ENCODE measurements at regions not wholly inside any gene's neighbourhood (a gene's known extent, or its start where the extent isn't known, plus 50 kb on each side); places are given as distances from the start of the nearest gene placed in this dataset.

DNA sequence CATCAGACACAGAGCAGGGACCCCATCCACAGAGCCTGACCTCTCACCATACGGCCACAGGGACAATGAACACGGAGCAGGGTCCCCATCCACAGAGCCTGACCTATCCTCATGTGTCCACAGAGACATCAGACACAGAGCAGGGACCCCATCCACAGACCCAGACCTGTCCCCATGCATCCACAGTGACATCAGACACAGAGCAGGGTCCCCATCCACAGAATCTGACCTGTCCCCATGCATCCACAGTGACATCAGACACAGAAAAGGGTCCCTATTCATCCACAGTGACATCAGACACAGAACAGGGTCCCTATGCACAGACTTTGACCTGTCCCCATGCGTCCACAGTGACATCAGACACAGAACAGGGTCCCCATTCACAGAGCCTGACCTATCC, 325.1 kb upstream of the RAB6C start:
- H3K36me3 ChIP-seq (ENCODE audit: insufficient read depth, low read depth, low read length) = no peaks in the 10 kb centered on the region
- H3K9ac ChIP-seq (ENCODE audit: low read depth, low read length) = no peak overlapping the region
- H3K9me3 ChIP-seq (ENCODE audit: insufficient read depth, low read depth, low read length) = 0 out of 2 replicates have a peak, but pooled peaks cover 3% of the 10 kb centered on the region
- H3K27ac ChIP-seq (ENCODE audit: low read length) = no peak overlapping the region
- H3K4me1 ChIP-seq (ENCODE audit: insufficient read depth, low read length) = peaks cover 3% of the 10 kb centered on the region; the same call in 1 of the 2 replicates
- no peaks in the 10 kb centered on the region for H3K27me3 ChIP-seq (ENCODE audit: insufficient read depth, low read length)
- no peak overlapping the region for H3K4me3 ChIP-seq (ENCODE audit: low read length)

DNA sequence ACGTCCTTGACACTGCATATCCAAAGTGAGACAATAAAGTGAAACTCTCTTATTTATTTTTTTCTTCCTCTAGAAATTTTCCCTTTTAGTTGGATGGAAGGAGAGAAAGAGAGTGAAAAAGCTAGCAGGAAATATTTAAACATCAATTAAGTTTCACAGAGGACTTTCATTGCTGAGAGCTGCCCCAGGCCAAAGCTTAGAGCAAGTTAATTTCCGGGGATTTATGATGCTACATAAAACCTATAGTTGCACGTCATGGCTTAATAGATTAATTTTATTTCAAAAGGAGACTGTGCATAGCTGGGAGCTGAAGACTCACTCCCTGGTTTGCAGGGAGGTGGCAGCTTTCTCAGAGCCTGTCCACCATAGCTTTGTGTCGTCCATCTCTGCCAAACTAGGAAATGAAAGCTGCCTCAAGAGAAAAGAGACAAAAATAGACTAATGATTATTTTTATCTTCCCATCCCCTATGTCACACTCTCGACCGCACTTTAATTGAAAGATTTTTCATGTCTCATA, 323.3 kb upstream of the RAB6C start:
- Histone ChIP-seq H3K27me3 (ENCODE audit: insufficient read depth, low read length) (no peaks in the 10 kb centered on the region), H3K4me3 (ENCODE audit: low read length) (no peak overlapping the region), H3K9me3 (ENCODE audit: insufficient read depth, low read depth, low read length) (0 out of 2 replicates have a peak, but pooled peaks cover 3% of the 10 kb centered on the region), H3K4me1 (ENCODE audit: insufficient read depth, low read length) (peaks cover 3% of the 10 kb centered on the region; the same call in 1 of the 2 replicates), H3K9ac (ENCODE audit: low read depth, low read length) (no peak overlapping the region), H3K36me3 (ENCODE audit: insufficient read depth, low read depth, low read length) (no peaks in the 10 kb centered on the region), H3K27ac (ENCODE audit: low read length) (no peak overlapping the region)

DNA sequence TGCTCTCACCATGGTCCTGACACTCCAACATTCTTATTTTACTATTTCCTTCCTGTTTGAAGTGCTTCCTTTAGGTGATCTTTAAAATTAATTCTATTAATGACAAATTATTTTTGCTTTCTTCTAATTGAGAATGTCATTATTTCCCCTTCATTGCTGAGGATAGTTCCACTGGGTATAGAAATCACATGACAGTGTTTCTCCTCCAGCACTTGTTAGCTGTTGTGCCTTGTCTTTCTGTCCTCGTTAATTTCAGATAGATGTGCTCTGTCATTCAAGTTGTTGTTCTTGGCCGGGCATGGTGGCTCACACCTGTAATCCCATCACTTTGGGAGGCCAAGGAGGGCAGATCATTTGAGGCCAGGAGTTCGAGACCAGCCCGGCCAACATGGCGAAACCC, 321.0 kb upstream of the RAB6C start:
- no peaks in the 10 kb centered on the region for H3K27me3 ChIP-seq (ENCODE audit: insufficient read depth, low read length)
- no peaks in the 10 kb centered on the region for H3K36me3 ChIP-seq (ENCODE audit: insufficient read depth, low read depth, low read length)
- no peak overlapping the region for H3K9ac ChIP-seq (ENCODE audit: low read depth, low read length)
- H3K4me1 ChIP-seq (ENCODE audit: insufficient read depth, low read length) = peaks cover 3% of the 10 kb centered on the region; the same call in 1 of the 2 replicates
- H3K4me3 ChIP-seq (ENCODE audit: low read length) = no peak overlapping the region
- H3K27ac ChIP-seq (ENCODE audit: low read length) = no peak overlapping the region
- 0 out of 2 replicates have a peak, but pooled peaks cover 3% of the 10 kb centered on the region for H3K9me3 ChIP-seq (ENCODE audit: insufficient read depth, low read depth, low read length)

DNA sequence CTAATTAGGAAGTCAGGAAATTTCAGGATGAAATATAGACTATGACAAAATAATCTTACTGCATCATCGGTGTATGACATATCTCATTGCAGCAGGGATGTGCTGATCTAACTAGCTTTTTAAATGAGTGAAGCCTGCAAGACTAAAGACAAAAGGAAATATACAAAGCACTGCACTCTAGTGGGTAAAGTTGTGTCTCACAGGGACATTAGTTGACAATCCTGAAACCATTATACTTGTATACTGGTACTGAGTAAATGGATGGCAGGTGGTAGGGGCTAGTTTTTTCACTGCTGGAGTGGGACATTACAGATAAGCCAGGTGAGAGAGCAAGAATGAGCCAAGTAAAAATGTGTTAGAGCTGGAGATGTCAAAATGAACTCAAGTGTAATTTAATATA, 317.5 kb upstream of the RAB6C start:
- Histone ChIP-seq H3K4me3 (ENCODE audit: low read length) (no peak overlapping the region), H3K9ac (ENCODE audit: low read depth, low read length) (no peak overlapping the region), H3K27me3 (ENCODE audit: insufficient read depth, low read length) (no peaks in the 10 kb centered on the region), H3K36me3 (ENCODE audit: insufficient read depth, low read depth, low read length) (no peaks in the 10 kb centered on the region), H3K4me1 (ENCODE audit: insufficient read depth, low read length) (peaks cover 3% of the 10 kb centered on the region; the same call in 1 of the 2 replicates), H3K27ac (ENCODE audit: low read length) (no peak overlapping the region), H3K9me3 (ENCODE audit: insufficient read depth, low read depth, low read length) (0 out of 2 replicates have a peak, but pooled peaks cover 3% of the 10 kb centered on the region)

GRCh38 chr2:129667577-129667976, 311.9 kb upstream of the RAB6C start:
- H3K9me3 ChIP-seq (ENCODE audit: insufficient read depth, low read depth, low read length) = no peaks in the 10 kb centered on the region
- no peak overlapping the region for H3K4me3 ChIP-seq (ENCODE audit: low read length)
- no peak overlapping the region for H3K9ac ChIP-seq (ENCODE audit: low read depth, low read length)
- H3K27me3 ChIP-seq (ENCODE audit: insufficient read depth, low read length) = no peaks in the 10 kb centered on the region
- no peaks in the 10 kb centered on the region for H3K4me1 ChIP-seq (ENCODE audit: insufficient read depth, low read length)
- no peak overlapping the region for H3K27ac ChIP-seq (ENCODE audit: low read length)
- H3K36me3 ChIP-seq (ENCODE audit: insufficient read depth, low read depth, low read length) = no peaks in the 10 kb centered on the region

DNA sequence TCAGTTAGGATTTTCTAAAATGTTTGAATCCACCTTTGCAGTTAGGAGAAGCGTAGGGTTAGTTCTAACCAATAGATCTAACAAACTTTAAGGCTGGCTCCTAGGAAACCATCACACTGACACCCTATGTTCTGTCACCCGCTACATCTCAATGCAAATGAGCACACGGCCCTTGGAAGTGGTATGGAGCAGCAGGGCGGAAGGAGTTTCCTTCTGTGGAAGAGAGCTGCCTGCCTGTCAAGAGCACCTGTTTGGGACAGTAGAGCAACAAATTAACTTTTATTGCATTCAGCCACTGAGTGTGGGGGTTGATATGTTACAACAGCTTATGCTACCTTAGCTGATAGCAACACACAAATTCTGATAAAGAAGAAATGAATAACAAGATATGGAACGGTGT, 306.9 kb upstream of the RAB6C start:
- Histone ChIP-seq H3K9me3 (ENCODE audit: insufficient read depth, low read depth, low read length) (no peaks in the 10 kb centered on the region), H3K4me1 (ENCODE audit: insufficient read depth, low read length) (peaks cover 5% of the 10 kb centered on the region; the same call in 1 of the 2 replicates), H3K4me3 (ENCODE audit: low read length) (no peak overlapping the region), H3K9ac (ENCODE audit: low read depth, low read length) (no peak overlapping the region), H3K36me3 (ENCODE audit: insufficient read depth, low read depth, low read length) (no peaks in the 10 kb centered on the region), H3K27me3 (ENCODE audit: insufficient read depth, low read length) (no peaks in the 10 kb centered on the region), H3K27ac (ENCODE audit: low read length) (no peak overlapping the region)

DNA sequence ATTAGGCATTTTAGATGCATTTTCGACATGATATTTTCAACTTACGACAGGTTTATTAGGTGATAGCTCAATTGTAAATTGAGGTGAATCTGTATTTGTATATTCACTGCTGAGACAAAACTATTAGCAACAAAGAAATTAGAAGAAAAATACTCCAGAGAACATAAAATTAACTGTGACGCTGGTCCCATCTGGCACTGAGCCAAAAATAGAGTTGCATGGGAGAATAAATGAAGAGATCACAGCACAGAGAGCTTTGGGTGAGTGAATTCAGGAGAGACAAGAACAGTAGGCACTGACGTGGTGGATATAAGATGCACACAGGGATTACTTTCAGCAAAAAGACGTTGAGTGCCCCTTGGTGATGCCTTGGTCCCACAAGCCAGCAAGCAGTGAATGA, 306.2 kb upstream of the RAB6C start:
- H3K36me3 ChIP-seq (ENCODE audit: insufficient read depth, low read depth, low read length) = no peaks in the 10 kb centered on the region
- H3K4me1 ChIP-seq (ENCODE audit: insufficient read depth, low read length) = peaks cover 5% of the 10 kb centered on the region; the same call in 1 of the 2 replicates
- no peak overlapping the region for H3K4me3 ChIP-seq (ENCODE audit: low read length)
- H3K9me3 ChIP-seq (ENCODE audit: insufficient read depth, low read depth, low read length) = no peaks in the 10 kb centered on the region
- H3K27ac ChIP-seq (ENCODE audit: low read length) = no peak overlapping the region
- no peaks in the 10 kb centered on the region for H3K27me3 ChIP-seq (ENCODE audit: insufficient read depth, low read length)
- no peak overlapping the region for H3K9ac ChIP-seq (ENCODE audit: low read depth, low read length)

GRCh38 chr2:129673847-129674711, 305.4 kb upstream of the RAB6C start:
- Histone ChIP-seq H3K36me3 (ENCODE audit: insufficient read depth, low read depth, low read length) (no peaks in the 10 kb centered on the region), H3K4me3 (ENCODE audit: low read length) (no peak overlapping the region), H3K4me1 (ENCODE audit: insufficient read depth, low read length) (peaks cover 5% of the 10 kb centered on the region; the same call in 1 of the 2 replicates), H3K9me3 (ENCODE audit: insufficient read depth, low read depth, low read length) (no peaks in the 10 kb centered on the region), H3K9ac (ENCODE audit: low read depth, low read length) (no peak overlapping the region), H3K27me3 (ENCODE audit: insufficient read depth, low read length) (no peaks in the 10 kb centered on the region), H3K27ac (ENCODE audit: low read length) (no peak overlapping the region)

- Histone ChIP-seq H3K4me1 (ENCODE audit: insufficient read depth, low read length) (peaks cover under 1% of the 10 kb centered on the region; the same call in 1 of the 2 replicates), H3K27ac (ENCODE audit: low read length) (no peak overlapping the region), H3K9ac (ENCODE audit: low read depth, low read length) (no peak overlapping the region), H3K9me3 (ENCODE audit: insufficient read depth, low read depth, low read length) (no peaks in the 10 kb centered on the region), H3K27me3 (ENCODE audit: insufficient read depth, low read length) (no peaks in the 10 kb centered on the region), H3K4me3 (ENCODE audit: low read length) (no peak overlapping the region), H3K36me3 (ENCODE audit: insufficient read depth, low read depth, low read length) (no peaks in the 10 kb centered on the region)
Observed at GRCh38 chr2:129678751-129679150, 300.7 kb upstream of the RAB6C start.

DNA sequence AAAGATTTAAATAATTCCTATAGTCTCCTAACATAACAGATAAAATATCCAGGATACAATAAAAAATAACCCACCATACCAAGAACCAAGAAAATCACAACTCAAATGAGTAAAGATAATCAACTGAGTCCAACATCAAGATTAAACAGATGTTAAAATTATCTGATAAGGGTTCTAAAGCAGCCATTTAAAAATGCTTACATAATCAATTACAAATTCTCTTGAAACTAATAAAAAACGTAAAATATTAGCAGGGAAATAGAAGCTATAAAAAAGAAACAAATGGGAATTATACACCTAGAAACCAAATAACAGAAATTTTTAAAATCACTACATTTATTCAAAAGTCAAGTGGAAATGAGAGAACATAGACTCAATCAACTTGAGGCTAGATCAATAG, 297.7 kb upstream of the RAB6C start:
- Histone ChIP-seq H3K4me3 (ENCODE audit: low read length) (no peak overlapping the region), H3K27me3 (ENCODE audit: insufficient read depth, low read length) (no peaks in the 10 kb centered on the region), H3K27ac (ENCODE audit: low read length) (no peak overlapping the region), H3K9me3 (ENCODE audit: insufficient read depth, low read depth, low read length) (no peaks in the 10 kb centered on the region), H3K4me1 (ENCODE audit: insufficient read depth, low read length) (no peaks in the 10 kb centered on the region), H3K36me3 (ENCODE audit: insufficient read depth, low read depth, low read length) (no peaks in the 10 kb centered on the region), H3K9ac (ENCODE audit: low read depth, low read length) (no peak overlapping the region)

DNA sequence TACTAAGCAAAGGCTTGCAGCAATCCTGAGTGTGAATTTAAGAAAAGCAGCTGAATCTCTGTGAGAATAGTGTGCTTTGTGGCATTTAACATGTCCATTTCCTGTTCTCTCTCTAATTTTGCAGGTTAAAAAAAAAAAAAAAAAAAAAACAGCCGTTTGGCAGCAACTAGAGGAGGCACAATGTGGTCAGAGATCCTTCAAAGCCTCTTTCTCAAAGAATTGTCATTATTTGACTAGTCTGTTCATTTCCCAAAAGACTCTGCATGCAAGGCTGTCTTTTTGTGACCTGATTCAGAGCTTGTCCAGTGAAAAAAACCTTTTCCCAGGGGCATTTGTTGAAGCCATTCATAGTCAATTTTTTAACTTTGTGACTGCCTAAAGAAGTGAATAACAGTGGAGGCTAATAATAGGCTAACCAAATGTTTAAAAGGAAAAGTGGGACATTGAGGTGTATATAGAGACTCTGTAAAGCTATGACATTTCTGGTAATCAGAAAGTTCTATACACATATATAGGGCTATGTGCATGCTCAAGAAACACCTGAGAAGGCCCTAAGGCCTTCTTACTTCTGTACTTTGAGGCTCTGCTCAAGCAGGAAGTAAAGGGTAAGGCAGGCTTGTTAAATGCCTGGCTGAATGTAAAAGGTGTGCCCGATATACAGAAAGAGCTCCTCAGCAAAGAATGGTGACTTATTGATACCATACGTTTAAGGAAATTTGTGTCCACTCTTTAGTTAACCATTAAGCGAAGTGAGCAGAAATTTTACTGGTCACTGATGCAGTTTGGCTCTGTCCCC, 289.6 kb upstream of the RAB6C start:
- peaks cover 4% of the 10 kb centered on the region; the same call in 1 of the 2 replicates for H3K9me3 ChIP-seq (ENCODE audit: insufficient read depth, low read depth, low read length)
- H3K4me1 ChIP-seq (ENCODE audit: insufficient read depth, low read length) = no peaks in the 10 kb centered on the region
- no peak overlapping the region for H3K9ac ChIP-seq (ENCODE audit: low read depth, low read length)
- H3K4me3 ChIP-seq (ENCODE audit: low read length) = no peak overlapping the region
- H3K27me3 ChIP-seq (ENCODE audit: insufficient read depth, low read length) = no peaks in the 10 kb centered on the region
- no peak overlapping the region for H3K27ac ChIP-seq (ENCODE audit: low read length)
- no peaks in the 10 kb centered on the region for H3K36me3 ChIP-seq (ENCODE audit: insufficient read depth, low read depth, low read length)
